ENCODE measurements at regions not wholly inside any gene's neighbourhood (a gene's known extent, or its start where the extent isn't known, plus 50 kb on each side); places are given as distances from the start of the nearest gene placed in this dataset.

DNA sequence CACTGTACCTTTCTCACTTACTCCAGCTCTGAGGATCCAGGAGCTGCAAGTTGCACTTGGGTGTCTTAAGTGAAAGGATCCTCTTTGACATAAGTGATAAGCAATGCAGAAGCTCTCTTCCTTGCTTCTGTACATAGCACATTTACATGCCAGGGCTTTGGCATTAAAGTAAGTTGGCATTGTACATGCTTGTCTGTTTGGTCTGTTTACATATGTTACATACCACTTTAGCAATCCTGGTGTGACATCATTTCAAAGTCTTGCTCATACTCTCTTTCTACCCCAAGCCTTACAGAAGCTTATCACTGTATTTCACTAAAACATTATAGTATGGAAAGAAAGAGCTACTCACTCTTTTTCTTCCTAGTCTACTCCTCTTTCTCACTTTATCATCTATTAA is 2548.3 kb downstream of the ARAP2 start:
- Histone ChIP-seq H3K27ac (ENCODE audit: low read depth, low read length) (no peak overlapping the region), H3K36me3 (ENCODE audit: control insufficient read depth in 1 of 2, insufficient read depth in 2 of 2, low read length in 2 of 2) (no peaks in the 10 kb centered on the region), H3K4me3 (replicated peaks in 1 of 2; ENCODE audit: low read depth in 1 of 2, low read length in 2 of 2) (no peak overlapping the region), H3K79me2 (ENCODE audit: insufficient read depth, low read length) (no peaks in the 10 kb centered on the region), H2AFZ (ENCODE audit: low read depth, low read length, poor library complexity, severe bottlenecking) (no peak overlapping the region), H3K27me3 (ENCODE audit: insufficient read depth, low read length) (no peaks in the 10 kb centered on the region), H3K4me1 (ENCODE audit: control insufficient read depth in 1 of 2, insufficient read depth in 2 of 2, low read length in 2 of 2) (no peaks in the 10 kb centered on the region), H4K20me1 (ENCODE audit: insufficient read depth) (no peaks in the 10 kb centered on the region), H3K9me2 (ENCODE audit: insufficient read depth) (no peaks in the 10 kb centered on the region), H3K4me2 (ENCODE audit: low read length) (no peak overlapping the region), H3K9ac (ENCODE audit: low read length) (no peak overlapping the region), H3K9me3 (ENCODE audit: control insufficient read depth in 1 of 2, insufficient read depth in 1 of 2, low read depth in 1 of 2, low read length in 2 of 2) (no peaks in the 10 kb centered on the region)
- RAD21 ChIA-PET (ENCODE audit: low non-redundant PET in 1 of 2, low total read pairs in 2 of 2, uncharacterized antibody in 2 of 2, unreplicated experiment in 2 of 2) = no interaction called here
- CTCF ChIA-PET = no interaction called here
- no peak for ATAC-seq
- no peak for DNase-seq (ENCODE audit: low read depth, low spot score)
- no TSS peak for BruUV-seq (replicated peaks)
- POLR2A ChIA-PET = no interaction called here
- TF ChIP-seq, protein P1, sequence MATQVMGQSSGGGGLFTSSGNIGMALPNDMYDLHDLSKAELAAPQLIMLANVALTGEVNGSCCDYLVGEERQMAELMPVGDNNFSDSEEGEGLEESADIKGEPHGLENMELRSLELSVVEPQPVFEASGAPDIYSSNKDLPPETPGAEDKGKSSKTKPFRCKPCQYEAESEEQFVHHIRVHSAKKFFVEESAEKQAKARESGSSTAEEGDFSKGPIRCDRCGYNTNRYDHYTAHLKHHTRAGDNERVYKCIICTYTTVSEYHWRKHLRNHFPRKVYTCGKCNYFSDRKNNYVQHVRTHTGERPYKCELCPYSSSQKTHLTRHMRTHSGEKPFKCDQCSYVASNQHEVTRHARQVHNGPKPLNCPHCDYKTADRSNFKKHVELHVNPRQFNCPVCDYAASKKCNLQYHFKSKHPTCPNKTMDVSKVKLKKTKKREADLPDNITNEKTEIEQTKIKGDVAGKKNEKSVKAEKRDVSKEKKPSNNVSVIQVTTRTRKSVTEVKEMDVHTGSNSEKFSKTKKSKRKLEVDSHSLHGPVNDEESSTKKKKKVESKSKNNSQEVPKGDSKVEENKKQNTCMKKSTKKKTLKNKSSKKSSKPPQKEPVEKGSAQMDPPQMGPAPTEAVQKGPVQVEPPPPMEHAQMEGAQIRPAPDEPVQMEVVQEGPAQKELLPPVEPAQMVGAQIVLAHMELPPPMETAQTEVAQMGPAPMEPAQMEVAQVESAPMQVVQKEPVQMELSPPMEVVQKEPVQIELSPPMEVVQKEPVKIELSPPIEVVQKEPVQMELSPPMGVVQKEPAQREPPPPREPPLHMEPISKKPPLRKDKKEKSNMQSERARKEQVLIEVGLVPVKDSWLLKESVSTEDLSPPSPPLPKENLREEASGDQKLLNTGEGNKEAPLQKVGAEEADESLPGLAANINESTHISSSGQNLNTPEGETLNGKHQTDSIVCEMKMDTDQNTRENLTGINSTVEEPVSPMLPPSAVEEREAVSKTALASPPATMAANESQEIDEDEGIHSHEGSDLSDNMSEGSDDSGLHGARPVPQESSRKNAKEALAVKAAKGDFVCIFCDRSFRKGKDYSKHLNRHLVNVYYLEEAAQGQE (IDR thresholded peaks at IDR 0.05; ENCODE audit: low read depth) = no peak
- TF ChIP-seq POLR2A (IDR thresholded peaks at IDR 0.05; ENCODE audit: borderline replicate concordance, extremely low read depth, insufficient read depth, insufficient read length) (no peak), RAD21 (IDR thresholded peaks at IDR 0.05; ENCODE audit: low read depth) (no peak), POLR2AphosphoS5 (IDR thresholded peaks at IDR 0.05; ENCODE audit: low read depth, low read length) (no peak), ELF1 (IDR thresholded peaks at IDR 0.05; ENCODE audit: borderline replicate concordance, low read depth) (no peak), EZH2 (IDR thresholded peaks at IDR 0.05) (no peak), SRF (IDR thresholded peaks at IDR 0.05; ENCODE audit: low read depth) (no peak), SP1 (IDR thresholded peaks at IDR 0.05; ENCODE audit: low read depth) (no peak), ZNF274 (IDR thresholded peaks at IDR 0.05; ENCODE audit: low read depth, low read length) (no peak), JUND (IDR thresholded peaks at IDR 0.05) (no peak), YY1 (IDR thresholded peaks at IDR 0.05; ENCODE audit: extremely low read depth, insufficient replicate concordance, low read depth, low read length) (no peak), SIN3A (IDR thresholded peaks at IDR 0.05; ENCODE audit: low read depth) (no peak), CBX3 (IDR thresholded peaks at IDR 0.05; ENCODE audit: low read depth) (no peak), TCF7L2 (IDR thresholded peaks at IDR 0.05; ENCODE audit: borderline replicate concordance, extremely low read depth, insufficient read depth, insufficient read length) (no peak), CEBPB (IDR thresholded peaks at IDR 0.05; ENCODE audit: low read depth) (no peak)
- TF ChIP-seq, protein P2, sequence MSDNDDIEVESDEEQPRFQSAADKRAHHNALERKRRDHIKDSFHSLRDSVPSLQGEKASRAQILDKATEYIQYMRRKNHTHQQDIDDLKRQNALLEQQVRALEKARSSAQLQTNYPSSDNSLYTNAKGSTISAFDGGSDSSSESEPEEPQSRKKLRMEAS (IDR thresholded peaks at IDR 0.05) = no peak
- TF ChIP-seq, protein P3, sequence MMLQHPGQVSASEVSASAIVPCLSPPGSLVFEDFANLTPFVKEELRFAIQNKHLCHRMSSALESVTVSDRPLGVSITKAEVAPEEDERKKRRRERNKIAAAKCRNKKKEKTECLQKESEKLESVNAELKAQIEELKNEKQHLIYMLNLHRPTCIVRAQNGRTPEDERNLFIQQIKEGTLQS (IDR thresholded peaks at IDR 0.05) = no peak
- TF ChIP-seq, protein P4, sequence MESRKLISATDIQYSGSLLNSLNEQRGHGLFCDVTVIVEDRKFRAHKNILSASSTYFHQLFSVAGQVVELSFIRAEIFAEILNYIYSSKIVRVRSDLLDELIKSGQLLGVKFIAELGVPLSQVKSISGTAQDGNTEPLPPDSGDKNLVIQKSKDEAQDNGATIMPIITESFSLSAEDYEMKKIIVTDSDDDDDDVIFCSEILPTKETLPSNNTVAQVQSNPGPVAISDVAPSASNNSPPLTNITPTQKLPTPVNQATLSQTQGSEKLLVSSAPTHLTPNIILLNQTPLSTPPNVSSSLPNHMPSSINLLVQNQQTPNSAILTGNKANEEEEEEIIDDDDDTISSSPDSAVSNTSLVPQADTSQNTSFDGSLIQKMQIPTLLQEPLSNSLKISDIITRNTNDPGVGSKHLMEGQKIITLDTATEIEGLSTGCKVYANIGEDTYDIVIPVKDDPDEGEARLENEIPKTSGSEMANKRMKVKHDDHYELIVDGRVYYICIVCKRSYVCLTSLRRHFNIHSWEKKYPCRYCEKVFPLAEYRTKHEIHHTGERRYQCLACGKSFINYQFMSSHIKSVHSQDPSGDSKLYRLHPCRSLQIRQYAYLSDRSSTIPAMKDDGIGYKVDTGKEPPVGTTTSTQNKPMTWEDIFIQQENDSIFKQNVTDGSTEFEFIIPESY (IDR thresholded peaks at IDR 0.05; ENCODE audit: extremely low read depth, insufficient replicate concordance, low read length) = no peak
- TF ChIP-seq, protein P5, sequence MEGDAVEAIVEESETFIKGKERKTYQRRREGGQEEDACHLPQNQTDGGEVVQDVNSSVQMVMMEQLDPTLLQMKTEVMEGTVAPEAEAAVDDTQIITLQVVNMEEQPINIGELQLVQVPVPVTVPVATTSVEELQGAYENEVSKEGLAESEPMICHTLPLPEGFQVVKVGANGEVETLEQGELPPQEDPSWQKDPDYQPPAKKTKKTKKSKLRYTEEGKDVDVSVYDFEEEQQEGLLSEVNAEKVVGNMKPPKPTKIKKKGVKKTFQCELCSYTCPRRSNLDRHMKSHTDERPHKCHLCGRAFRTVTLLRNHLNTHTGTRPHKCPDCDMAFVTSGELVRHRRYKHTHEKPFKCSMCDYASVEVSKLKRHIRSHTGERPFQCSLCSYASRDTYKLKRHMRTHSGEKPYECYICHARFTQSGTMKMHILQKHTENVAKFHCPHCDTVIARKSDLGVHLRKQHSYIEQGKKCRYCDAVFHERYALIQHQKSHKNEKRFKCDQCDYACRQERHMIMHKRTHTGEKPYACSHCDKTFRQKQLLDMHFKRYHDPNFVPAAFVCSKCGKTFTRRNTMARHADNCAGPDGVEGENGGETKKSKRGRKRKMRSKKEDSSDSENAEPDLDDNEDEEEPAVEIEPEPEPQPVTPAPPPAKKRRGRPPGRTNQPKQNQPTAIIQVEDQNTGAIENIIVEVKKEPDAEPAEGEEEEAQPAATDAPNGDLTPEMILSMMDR (IDR thresholded peaks at IDR 0.05 in 2 of 3, conservative IDR thresholded peaks at IDR 0.05 in 1 of 3; ENCODE audit: borderline replicate concordance in 1 of 3, insufficient read depth in 1 of 3, low read depth in 2 of 3, low read length in 2 of 3) = no peak
- intact Hi-C loops (cut with micrococcal nuclease) = no loop called here

Measured in HCT116 (cell line).